ENCODE measurements at regions not wholly inside any gene's neighbourhood (a gene's known extent, or its start where the extent isn't known, plus 50 kb on each side); places are given as distances from the start of the nearest gene placed in this dataset.

DNA sequence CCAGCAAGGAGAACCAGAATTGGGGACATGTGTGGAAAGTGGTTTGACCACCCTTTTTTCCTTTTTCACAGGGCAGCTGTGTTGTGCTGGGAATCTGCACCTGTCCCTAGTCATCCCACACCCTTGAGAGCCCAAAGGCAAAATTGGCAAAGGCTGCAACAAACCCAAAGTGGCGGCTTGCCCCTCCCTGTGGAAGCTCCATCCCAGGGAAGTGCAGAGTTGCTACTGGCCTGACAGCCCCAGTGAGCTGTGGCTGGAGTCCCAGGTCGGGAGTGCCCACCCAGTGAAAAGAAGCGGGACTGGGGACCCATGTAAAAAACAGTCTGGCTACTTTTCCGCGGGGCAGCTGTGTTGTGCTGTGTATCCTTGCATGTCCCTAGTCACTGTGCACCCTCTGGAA, 109.1 kb upstream of the GRM3 start:
- Mint-ChIP-seq H3K36me3 (ENCODE audit: insufficient read depth, unreplicated experiment) (no peaks in the 10 kb centered on the region), H3K4me3 (ENCODE audit: unreplicated experiment) (no peak overlapping the region), H3K27me3 (ENCODE audit: insufficient read depth, unreplicated experiment) (no peaks in the 10 kb centered on the region), H3K9me3 (ENCODE audit: unreplicated experiment) (no peaks in the 10 kb centered on the region), H3K27ac (ENCODE audit: unreplicated experiment) (no peak overlapping the region), H3K4me1 (ENCODE audit: low read depth, unreplicated experiment) (no peaks in the 10 kb centered on the region)
- no peaks in the 10 kb centered on the region for H3K4me1 ChIP-seq
- H3K9me3 ChIP-seq: no peaks in the 10 kb centered on the region
- DNase-seq: no peak
- TF ChIP-seq, protein P1, sequence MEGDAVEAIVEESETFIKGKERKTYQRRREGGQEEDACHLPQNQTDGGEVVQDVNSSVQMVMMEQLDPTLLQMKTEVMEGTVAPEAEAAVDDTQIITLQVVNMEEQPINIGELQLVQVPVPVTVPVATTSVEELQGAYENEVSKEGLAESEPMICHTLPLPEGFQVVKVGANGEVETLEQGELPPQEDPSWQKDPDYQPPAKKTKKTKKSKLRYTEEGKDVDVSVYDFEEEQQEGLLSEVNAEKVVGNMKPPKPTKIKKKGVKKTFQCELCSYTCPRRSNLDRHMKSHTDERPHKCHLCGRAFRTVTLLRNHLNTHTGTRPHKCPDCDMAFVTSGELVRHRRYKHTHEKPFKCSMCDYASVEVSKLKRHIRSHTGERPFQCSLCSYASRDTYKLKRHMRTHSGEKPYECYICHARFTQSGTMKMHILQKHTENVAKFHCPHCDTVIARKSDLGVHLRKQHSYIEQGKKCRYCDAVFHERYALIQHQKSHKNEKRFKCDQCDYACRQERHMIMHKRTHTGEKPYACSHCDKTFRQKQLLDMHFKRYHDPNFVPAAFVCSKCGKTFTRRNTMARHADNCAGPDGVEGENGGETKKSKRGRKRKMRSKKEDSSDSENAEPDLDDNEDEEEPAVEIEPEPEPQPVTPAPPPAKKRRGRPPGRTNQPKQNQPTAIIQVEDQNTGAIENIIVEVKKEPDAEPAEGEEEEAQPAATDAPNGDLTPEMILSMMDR (IDR thresholded peaks at IDR 0.05; ENCODE audit: insufficient read depth in 1 of 2, low read depth in 1 of 2, low read length in 1 of 2, severe bottlenecking in 1 of 2, unreplicated experiment in 1 of 2): no peak
- H3K4me3 ChIP-seq (ENCODE audit: low read depth, low read length): no peak overlapping the region
- no peaks in the 10 kb centered on the region; the same call in 1 of the 2 replicates for H3K27me3 ChIP-seq (replicated peaks; ENCODE audit: control insufficient read depth, insufficient read depth, low read length)
- POLR2A ChIA-PET: no interaction called here
- CTCF ChIA-PET: no interaction called here
- no peaks in the 10 kb centered on the region for H3K36me3 ChIP-seq (ENCODE audit: control insufficient read depth, insufficient read depth, low read length)
- no TSS peak for BruUV-seq (replicated peaks)
- intact Hi-C loops (cut with micrococcal nuclease; ENCODE audit: unreplicated experiment): no loop called here

DNA sequence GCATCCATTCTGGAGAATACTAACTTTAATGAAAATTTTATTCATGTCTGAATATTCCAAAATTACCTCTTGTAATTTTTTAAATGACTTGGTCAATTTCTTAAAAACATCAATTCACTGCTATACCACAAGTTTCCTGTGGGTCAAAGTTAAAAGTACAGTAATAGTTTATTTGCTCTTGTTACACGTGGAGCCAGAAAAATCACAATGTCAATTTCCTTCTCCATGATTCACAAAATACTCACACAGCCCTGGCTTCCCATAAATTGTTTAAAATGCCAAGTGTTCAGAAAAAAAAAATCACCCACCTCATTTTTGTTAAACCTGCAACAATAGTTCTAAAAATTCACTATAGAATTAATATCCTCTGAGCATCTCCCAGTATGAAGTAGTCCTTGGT, 139.5 kb upstream of the GRM3 start:
- H3K27me3 Mint-ChIP-seq (ENCODE audit: insufficient read depth, unreplicated experiment): no peaks in the 10 kb centered on the region
- Histone ChIP-seq H3K36me3 (ENCODE audit: control insufficient read depth, insufficient read depth, low read length) (no peaks in the 10 kb centered on the region), H3K4me3 (ENCODE audit: low read depth, low read length) (no peak overlapping the region), H3K9me3 (no peaks in the 10 kb centered on the region), H3K4me1 (no peaks in the 10 kb centered on the region), H3K27me3 (replicated peaks; ENCODE audit: control insufficient read depth, insufficient read depth, low read length) (no peaks in the 10 kb centered on the region)
- no peaks in the 10 kb centered on the region for H3K36me3 Mint-ChIP-seq (ENCODE audit: insufficient read depth, unreplicated experiment)
- ChIA-PET CTCF (no interaction called here), POLR2A (no interaction called here)
- DNase-seq: no peak
- no peak overlapping the region for H3K4me3 Mint-ChIP-seq (ENCODE audit: unreplicated experiment)
- intact Hi-C loops (cut with micrococcal nuclease; ENCODE audit: unreplicated experiment): no loop called here
- H3K4me1 Mint-ChIP-seq (ENCODE audit: low read depth, unreplicated experiment): peaks cover 1% of the 10 kb centered on the region
- BruUV-seq (replicated peaks): no TSS peak
- no peaks in the 10 kb centered on the region for H3K9me3 Mint-ChIP-seq (ENCODE audit: unreplicated experiment)
- no peak overlapping the region for H3K27ac Mint-ChIP-seq (ENCODE audit: unreplicated experiment)
- TF ChIP-seq, protein P1 (IDR thresholded peaks at IDR 0.05; ENCODE audit: insufficient read depth in 1 of 2, low read depth in 1 of 2, low read length in 1 of 2, severe bottlenecking in 1 of 2, unreplicated experiment in 1 of 2): no peak

DNA sequence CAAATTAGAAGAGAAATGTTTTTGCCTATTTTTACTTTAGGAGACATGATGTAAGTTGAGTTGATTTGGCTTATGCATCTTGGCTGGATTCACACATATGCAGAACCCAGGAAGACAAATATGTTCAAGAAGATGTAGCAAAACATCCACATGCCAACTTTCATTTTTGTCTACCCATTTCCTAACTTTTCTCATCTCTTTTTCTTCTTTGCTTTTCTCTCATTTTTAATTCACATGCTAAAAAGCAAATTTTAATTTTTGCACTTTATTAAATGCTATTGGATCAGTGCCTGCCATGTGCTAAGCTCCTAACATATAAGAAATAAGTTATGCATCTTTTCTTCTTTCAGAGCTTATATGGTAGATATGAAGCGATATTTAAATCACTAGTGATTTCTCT, 143.7 kb upstream of the GRM3 start:
- Mint-ChIP-seq H3K36me3 (ENCODE audit: insufficient read depth, unreplicated experiment) (no peaks in the 10 kb centered on the region), H3K27me3 (ENCODE audit: insufficient read depth, unreplicated experiment) (no peaks in the 10 kb centered on the region), H3K4me1 (ENCODE audit: low read depth, unreplicated experiment) (no peaks in the 10 kb centered on the region), H3K4me3 (ENCODE audit: unreplicated experiment) (no peak overlapping the region), H3K27ac (ENCODE audit: unreplicated experiment) (no peak overlapping the region), H3K9me3 (ENCODE audit: unreplicated experiment) (no peaks in the 10 kb centered on the region)
- CTCF ChIA-PET: no interaction called here
- no peaks in the 10 kb centered on the region for H3K4me1 ChIP-seq
- no peaks in the 10 kb centered on the region for H3K27me3 ChIP-seq (replicated peaks; ENCODE audit: control insufficient read depth, insufficient read depth, low read length)
- H3K4me3 ChIP-seq (ENCODE audit: low read depth, low read length): no peak overlapping the region
- intact Hi-C loops (cut with micrococcal nuclease; ENCODE audit: unreplicated experiment): no loop called here
- BruUV-seq (replicated peaks): no TSS peak
- H3K9me3 ChIP-seq: no peaks in the 10 kb centered on the region
- DNase-seq: no peak
- no peaks in the 10 kb centered on the region for H3K36me3 ChIP-seq (ENCODE audit: control insufficient read depth, insufficient read depth, low read length)
- TF ChIP-seq, protein P1 (IDR thresholded peaks at IDR 0.05; ENCODE audit: insufficient read depth in 1 of 2, low read depth in 1 of 2, low read length in 1 of 2, severe bottlenecking in 1 of 2, unreplicated experiment in 1 of 2): no peak
- POLR2A ChIA-PET: no interaction called here

Data from Caco-2 (cell line).